HEK293 (cell line): ENCODE measurements at regions not wholly inside any gene's neighbourhood (a gene's known extent, or its start where the extent isn't known, plus 50 kb on each side); places are given as distances from the start of the nearest gene placed in this dataset.

Source experiments
- BCL6B ChIP-seq: fragments of 450-650 bp; formaldehyde crosslinking; IDR thresholded peaks from 2 replicates; pipeline ENCODE4 v1.5.1; 2017; ENCODE audit warnings: missing biosample characterization, missing genetic modification characterization
- PATZ1 ChIP-seq: fragments of 450-650 bp; formaldehyde crosslinking; IDR thresholded peaks from 2 replicates; pipeline ENCODE4 v1.5.1; 2016; ENCODE audit warnings: missing biosample characterization, missing genetic modification characterization
- ZBTB7A ChIP-seq: fragments of 450-650 bp; formaldehyde crosslinking; IDR thresholded peaks from 2 replicates; pipeline ENCODE4 v1.5.1; 2016; ENCODE audit warnings: low read depth, missing biosample characterization, missing genetic modification characterization
- ZNF155 ChIP-seq: fragments of 450-650 bp; formaldehyde crosslinking; IDR thresholded peaks from 2 replicates; pipeline ENCODE4 v1.5.1; 2016; ENCODE audit warnings: missing biosample characterization, missing genetic modification characterization
- ZNF175 ChIP-seq: fragments of 450-650 bp; formaldehyde crosslinking; IDR thresholded peaks from 2 replicates; pipeline ENCODE4 v1.5.1; 2016; ENCODE audit warnings: missing biosample characterization, missing genetic modification characterization
- ZNF341 ChIP-seq: fragments of 450-650 bp; formaldehyde crosslinking; IDR thresholded peaks from 2 replicates; pipeline ENCODE4; 2016; ENCODE audit warnings: low read depth, missing biosample characterization, missing genetic modification characterization
- ZNF391 ChIP-seq: fragments of 450-650 bp; formaldehyde crosslinking; IDR thresholded peaks from 2 replicates; pipeline ENCODE4 v1.5.1; 2016; ENCODE audit warnings: low read depth, missing biosample characterization, missing genetic modification characterization, borderline replicate concordance
- ZNF404 ChIP-seq: fragments of 450-650 bp; formaldehyde crosslinking; IDR thresholded peaks from 2 replicates; pipeline ENCODE4 v1.5.1; 2017; ENCODE audit warnings: missing biosample characterization, missing genetic modification characterization
- ZNF626 ChIP-seq: fragments of 450-650 bp; sonication (Bioruptor Pico); formaldehyde crosslinking; IDR thresholded peaks from 2 replicates; pipeline ENCODE4 v1.5.1; 2018; ENCODE audit warnings: missing biosample characterization, missing genetic modification characterization, inconsistent platforms
- ZNF664 ChIP-seq: fragments of 450-650 bp; formaldehyde crosslinking; IDR thresholded peaks from 2 replicates; pipeline ENCODE4 v1.5.1; 2016; ENCODE audit warnings: missing biosample characterization, missing genetic modification characterization
- TF ChIP-seq, protein P1 (sequence below): fragments of 450-650 bp; formaldehyde crosslinking; IDR thresholded peaks from 2 replicates; pipeline ENCODE4 v1.5.1; 2017; ENCODE audit warnings: missing biosample characterization, missing genetic modification characterization
- TF ChIP-seq, protein P2 (sequence below): fragments of 450-650 bp; formaldehyde crosslinking; IDR thresholded peaks from 2 replicates; pipeline ENCODE4 v1.5.1; 2016; ENCODE audit warnings: missing biosample characterization, missing genetic modification characterization
- TF ChIP-seq, protein P3 (sequence below): fragments of 450-650 bp; formaldehyde crosslinking; IDR thresholded peaks from 2 replicates; pipeline ENCODE4 v1.5.1; 2016; ENCODE audit warnings: missing biosample characterization, missing genetic modification characterization
- TF ChIP-seq, protein P4 (sequence below): sonication (generic); formaldehyde crosslinking; IDR thresholded peaks from 2 replicates; pipeline ENCODE4 v1.8.1; 2022; ENCODE audit warnings: mild to moderate bottlenecking, moderate library complexity, missing genetic modification reagents

GRCh38 chr6:125533710-125534397 is 215.6 kb upstream of the HEY2 start:
- TF ChIP-seq, protein P1, sequence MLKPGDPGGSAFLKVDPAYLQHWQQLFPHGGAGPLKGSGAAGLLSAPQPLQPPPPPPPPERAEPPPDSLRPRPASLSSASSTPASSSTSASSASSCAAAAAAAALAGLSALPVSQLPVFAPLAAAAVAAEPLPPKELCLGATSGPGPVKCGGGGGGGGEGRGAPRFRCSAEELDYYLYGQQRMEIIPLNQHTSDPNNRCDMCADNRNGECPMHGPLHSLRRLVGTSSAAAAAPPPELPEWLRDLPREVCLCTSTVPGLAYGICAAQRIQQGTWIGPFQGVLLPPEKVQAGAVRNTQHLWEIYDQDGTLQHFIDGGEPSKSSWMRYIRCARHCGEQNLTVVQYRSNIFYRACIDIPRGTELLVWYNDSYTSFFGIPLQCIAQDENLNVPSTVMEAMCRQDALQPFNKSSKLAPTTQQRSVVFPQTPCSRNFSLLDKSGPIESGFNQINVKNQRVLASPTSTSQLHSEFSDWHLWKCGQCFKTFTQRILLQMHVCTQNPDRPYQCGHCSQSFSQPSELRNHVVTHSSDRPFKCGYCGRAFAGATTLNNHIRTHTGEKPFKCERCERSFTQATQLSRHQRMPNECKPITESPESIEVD: no peak
- TF ChIP-seq ZBTB7A (no peak), ZNF341 (tag by site-specific recombination) (0 out of 2 replicates have a peak, but pooled peaks have one; percentile 14), BCL6B (no peak), ZNF664 (tag by site-specific recombination) (no peak), ZNF626 (tag by site-specific recombination) (no peak), ZNF391 (tag by site-specific recombination) (no peak), PATZ1 (tag by site-specific recombination) (0 out of 2 replicates have a peak, but pooled peaks have one; percentile 17), ZNF155 (tag by site-specific recombination) (no peak), ZNF175 (tag by site-specific recombination) (no peak), ZNF404 (no peak)
- TF ChIP-seq, protein P2, sequence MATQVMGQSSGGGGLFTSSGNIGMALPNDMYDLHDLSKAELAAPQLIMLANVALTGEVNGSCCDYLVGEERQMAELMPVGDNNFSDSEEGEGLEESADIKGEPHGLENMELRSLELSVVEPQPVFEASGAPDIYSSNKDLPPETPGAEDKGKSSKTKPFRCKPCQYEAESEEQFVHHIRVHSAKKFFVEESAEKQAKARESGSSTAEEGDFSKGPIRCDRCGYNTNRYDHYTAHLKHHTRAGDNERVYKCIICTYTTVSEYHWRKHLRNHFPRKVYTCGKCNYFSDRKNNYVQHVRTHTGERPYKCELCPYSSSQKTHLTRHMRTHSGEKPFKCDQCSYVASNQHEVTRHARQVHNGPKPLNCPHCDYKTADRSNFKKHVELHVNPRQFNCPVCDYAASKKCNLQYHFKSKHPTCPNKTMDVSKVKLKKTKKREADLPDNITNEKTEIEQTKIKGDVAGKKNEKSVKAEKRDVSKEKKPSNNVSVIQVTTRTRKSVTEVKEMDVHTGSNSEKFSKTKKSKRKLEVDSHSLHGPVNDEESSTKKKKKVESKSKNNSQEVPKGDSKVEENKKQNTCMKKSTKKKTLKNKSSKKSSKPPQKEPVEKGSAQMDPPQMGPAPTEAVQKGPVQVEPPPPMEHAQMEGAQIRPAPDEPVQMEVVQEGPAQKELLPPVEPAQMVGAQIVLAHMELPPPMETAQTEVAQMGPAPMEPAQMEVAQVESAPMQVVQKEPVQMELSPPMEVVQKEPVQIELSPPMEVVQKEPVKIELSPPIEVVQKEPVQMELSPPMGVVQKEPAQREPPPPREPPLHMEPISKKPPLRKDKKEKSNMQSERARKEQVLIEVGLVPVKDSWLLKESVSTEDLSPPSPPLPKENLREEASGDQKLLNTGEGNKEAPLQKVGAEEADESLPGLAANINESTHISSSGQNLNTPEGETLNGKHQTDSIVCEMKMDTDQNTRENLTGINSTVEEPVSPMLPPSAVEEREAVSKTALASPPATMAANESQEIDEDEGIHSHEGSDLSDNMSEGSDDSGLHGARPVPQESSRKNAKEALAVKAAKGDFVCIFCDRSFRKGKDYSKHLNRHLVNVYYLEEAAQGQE (tag by site-specific recombination): no peak
- TF ChIP-seq, protein P3, sequence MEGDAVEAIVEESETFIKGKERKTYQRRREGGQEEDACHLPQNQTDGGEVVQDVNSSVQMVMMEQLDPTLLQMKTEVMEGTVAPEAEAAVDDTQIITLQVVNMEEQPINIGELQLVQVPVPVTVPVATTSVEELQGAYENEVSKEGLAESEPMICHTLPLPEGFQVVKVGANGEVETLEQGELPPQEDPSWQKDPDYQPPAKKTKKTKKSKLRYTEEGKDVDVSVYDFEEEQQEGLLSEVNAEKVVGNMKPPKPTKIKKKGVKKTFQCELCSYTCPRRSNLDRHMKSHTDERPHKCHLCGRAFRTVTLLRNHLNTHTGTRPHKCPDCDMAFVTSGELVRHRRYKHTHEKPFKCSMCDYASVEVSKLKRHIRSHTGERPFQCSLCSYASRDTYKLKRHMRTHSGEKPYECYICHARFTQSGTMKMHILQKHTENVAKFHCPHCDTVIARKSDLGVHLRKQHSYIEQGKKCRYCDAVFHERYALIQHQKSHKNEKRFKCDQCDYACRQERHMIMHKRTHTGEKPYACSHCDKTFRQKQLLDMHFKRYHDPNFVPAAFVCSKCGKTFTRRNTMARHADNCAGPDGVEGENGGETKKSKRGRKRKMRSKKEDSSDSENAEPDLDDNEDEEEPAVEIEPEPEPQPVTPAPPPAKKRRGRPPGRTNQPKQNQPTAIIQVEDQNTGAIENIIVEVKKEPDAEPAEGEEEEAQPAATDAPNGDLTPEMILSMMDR (tag by site-specific recombination): no peak
- TF ChIP-seq, protein P4, sequence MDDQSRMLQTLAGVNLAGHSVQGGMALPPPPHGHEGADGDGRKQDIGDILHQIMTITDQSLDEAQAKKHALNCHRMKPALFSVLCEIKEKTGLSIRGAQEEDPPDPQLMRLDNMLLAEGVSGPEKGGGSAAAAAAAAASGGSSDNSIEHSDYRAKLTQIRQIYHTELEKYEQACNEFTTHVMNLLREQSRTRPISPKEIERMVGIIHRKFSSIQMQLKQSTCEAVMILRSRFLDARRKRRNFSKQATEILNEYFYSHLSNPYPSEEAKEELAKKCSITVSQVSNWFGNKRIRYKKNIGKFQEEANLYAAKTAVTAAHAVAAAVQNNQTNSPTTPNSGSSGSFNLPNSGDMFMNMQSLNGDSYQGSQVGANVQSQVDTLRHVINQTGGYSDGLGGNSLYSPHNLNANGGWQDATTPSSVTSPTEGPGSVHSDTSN: no peak
